Prostate gland (tissue), 2 donors: ENCODE measurements at regions not wholly inside any gene's neighbourhood (a gene's known extent, or its start where the extent isn't known, plus 50 kb on each side); places are given as distances from the start of the nearest gene placed in this dataset.
"Not testable (repeated sequence)": the region's sequence is repeated elsewhere in the genome, so short reads cannot be mapped to it uniquely, and the experiment has no call there.

ENCODE experiments used
- DNase-seq: peaks from one replicate; pipeline ENCODE4 v3.0.0-alpha.2; 2019; ENCODE audit warnings: low spot score
- H3K27ac ChIP-seq, 2 donors: fragments of 200-600 bp; sonication (generic); 2 replicates each; pipeline ENCODE4 v1.5.1; 2017 to 2019
- H3K27me3 ChIP-seq: fragments of 200-600 bp; sonication (generic); replicated peaks from 2 replicates; pipeline ENCODE4 v1.5.1; 2019; ENCODE audit not compliant: insufficient read depth
- H3K36me3 ChIP-seq, 2 donors: fragments of 200-600 bp; sonication (generic); 1 replicate in 1 of 2; 2 replicates in 1 of 2; pipeline versions ENCODE4 v1.5.1 to v1.8.1; 2017 to 2019
- H3K4me1 ChIP-seq: fragments of 200-600 bp; sonication (generic); replicated peaks from 2 replicates; pipeline ENCODE4 v1.5.1; 2019
- H3K4me3 ChIP-seq, 2 donors: fragments of 200-600 bp; sonication (generic); 2 replicates each; pipeline ENCODE4 v1.5.1; 2017 to 2019
- H3K9me3 ChIP-seq: fragments of 200-600 bp; sonication (generic); 2 replicates; pipeline ENCODE4 v1.5.1; 2017
- POLR2A ChIP-seq: fragments of 450-650 bp; IDR thresholded peaks from one replicate; pipeline ENCODE4 v1.6.1; 2016; ENCODE audit warnings: antibody characterized with exemption, mild to moderate bottlenecking
- POLR2AphosphoS5 ChIP-seq: sonication (generic); formaldehyde crosslinking; IDR thresholded peaks from one replicate; pipeline ENCODE4 v1.6.1; 2017; ENCODE audit warnings: antibody characterized with exemption
- WGBS: methylation state at CpG from one replicate; pipeline ENCODE4 v1.1.5; 2018; 5-methylcytosine and 5-hydroxymethylcytosine counted together
- intact Hi-C: fragments of 100-400 bp; cut with DNase I; formaldehyde crosslinking; loops from one replicate; pipeline ENCODE4 v1.14.2; 2022
- TF ChIP-seq, protein P1 (sequence below), 4 experiments: fragments of 200-600 bp in 2 of 4; fragments of 450-650 bp in 2 of 4; sonication (generic) in 2 of 4; IDR thresholded peaks; 1 replicate in 3 of 4; 2 replicates in 1 of 4; pipeline ENCODE4 v1.5.1; 2016 to 2019; ENCODE audit warnings: antibody characterized with exemption in 4 of 4, mild to moderate bottlenecking in 2 of 4, moderate library complexity in 2 of 4

DNA sequence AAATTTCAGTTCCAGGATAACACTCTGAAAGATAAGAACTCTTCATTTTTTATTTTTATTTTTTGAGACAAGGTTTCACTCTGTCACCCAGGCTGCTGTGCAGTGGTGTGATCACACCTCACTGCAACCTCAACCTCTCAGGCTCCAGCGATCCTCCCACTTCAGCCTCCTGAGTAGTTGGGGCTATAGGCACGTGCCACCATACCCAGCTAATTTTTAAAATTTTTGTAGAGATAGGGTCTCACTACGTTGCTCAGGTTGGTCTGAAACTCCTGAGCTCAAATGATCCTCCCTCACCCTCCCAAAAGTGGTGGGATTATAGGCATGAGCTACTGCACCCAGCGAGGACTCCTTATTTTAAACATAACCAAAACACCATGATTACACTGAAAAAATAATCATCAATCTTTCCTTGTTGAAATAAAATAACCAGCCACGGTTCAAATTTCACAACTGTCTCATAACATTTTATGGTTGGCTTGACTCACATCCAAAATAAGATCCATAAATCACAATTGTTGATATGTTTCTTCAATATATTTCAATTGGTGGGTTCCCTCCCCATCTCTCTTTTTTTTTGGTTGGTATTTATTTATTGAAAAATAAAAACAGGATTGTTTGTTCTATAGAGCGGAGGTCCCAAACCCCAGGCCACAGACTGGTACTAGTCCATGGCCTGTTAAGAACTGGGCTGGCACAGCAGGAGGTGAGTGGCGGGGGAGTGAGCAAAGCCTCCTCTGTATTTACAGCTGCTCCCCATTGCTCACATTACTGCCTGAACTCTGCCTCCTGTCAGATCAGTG, 60.1 kb upstream of the FAM171A1 start:
- TF ChIP-seq, protein P1, sequence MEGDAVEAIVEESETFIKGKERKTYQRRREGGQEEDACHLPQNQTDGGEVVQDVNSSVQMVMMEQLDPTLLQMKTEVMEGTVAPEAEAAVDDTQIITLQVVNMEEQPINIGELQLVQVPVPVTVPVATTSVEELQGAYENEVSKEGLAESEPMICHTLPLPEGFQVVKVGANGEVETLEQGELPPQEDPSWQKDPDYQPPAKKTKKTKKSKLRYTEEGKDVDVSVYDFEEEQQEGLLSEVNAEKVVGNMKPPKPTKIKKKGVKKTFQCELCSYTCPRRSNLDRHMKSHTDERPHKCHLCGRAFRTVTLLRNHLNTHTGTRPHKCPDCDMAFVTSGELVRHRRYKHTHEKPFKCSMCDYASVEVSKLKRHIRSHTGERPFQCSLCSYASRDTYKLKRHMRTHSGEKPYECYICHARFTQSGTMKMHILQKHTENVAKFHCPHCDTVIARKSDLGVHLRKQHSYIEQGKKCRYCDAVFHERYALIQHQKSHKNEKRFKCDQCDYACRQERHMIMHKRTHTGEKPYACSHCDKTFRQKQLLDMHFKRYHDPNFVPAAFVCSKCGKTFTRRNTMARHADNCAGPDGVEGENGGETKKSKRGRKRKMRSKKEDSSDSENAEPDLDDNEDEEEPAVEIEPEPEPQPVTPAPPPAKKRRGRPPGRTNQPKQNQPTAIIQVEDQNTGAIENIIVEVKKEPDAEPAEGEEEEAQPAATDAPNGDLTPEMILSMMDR (IDR thresholded peaks at IDR 0.05), result no peak
- TF ChIP-seq POLR2AphosphoS5 (no peak), POLR2A (no peak)
- Histone ChIP-seq H3K36me3 (no peaks in the 10 kb centered on the region), H3K9me3 (no peaks in the 10 kb centered on the region), H3K27me3 (no peaks in the 10 kb centered on the region), H3K4me1 (no peaks in the 10 kb centered on the region), H3K27ac (no peak overlapping the region), H3K4me3 (no peak overlapping the region)
- 68% methylated on average over 7 of the region's 7 CpGs for WGBS
- intact Hi-C loops, result loop anchor here (2.0 to 10.0 kb wide), 2 partner anchors 154 to 394 kb away; no protein-coding TSS in a partner anchor
- no peak for DNase-seq

DNA sequence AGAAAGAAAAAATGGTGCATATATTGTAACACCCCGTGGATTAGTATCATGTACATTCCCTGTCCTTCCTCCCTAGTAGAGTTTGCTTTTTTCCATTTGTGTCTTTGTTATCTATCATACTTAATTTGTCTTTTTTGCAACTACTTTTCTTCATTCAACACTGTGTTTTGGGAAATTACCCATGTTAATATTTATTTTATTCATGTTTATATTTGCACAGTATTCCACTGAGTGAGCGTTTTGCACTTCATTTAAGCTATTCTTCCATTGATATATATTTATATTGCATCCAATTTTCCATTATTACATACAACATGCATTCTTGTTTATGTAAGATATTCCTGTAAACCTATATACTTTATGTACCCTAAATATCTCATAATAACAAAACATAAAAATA, 57.6 kb upstream of the FAM171A1 start:
- H3K36me3 ChIP-seq, result no peaks in the 10 kb centered on the region
- H3K9me3 ChIP-seq, result no peaks in the 10 kb centered on the region
- no peak for DNase-seq
- no peak overlapping the region for H3K4me3 ChIP-seq
- WGBS, result 62% methylated on average over 2 of the region's 2 CpGs
- no peaks in the 10 kb centered on the region for H3K27me3 ChIP-seq
- H3K4me1 ChIP-seq, result no peaks in the 10 kb centered on the region
- no peak overlapping the region for H3K27ac ChIP-seq
- intact Hi-C loops, result no loop called here
- TF ChIP-seq, protein P1 (IDR thresholded peaks at IDR 0.05), result no peak
- TF ChIP-seq POLR2A (no peak), POLR2AphosphoS5 (no peak)

DNA sequence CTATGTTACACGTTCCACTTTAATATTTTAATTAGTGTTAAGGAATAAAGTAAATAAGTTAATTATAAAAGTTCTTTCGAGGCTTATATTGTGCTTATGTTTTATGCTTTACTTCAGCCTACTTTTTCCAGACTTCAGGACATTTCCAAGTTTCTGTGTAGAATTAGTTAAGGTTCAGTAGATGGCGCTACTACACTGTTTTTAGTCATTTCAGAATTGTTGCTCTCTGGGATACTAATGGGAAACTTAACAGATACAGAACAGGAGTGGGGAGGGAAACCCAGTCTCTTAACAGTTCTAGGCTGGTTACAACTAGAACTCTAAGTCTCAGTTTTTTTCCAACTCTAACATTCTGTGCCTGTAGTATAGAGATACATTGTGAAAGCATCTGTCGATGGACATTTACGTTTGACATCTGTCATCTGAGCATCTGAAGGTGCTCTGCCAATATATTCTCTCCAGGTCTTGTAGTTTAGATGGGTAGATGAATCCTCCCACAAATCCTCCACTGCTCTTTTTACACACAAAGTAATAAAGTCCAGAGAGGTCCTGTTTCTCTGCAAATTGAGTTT, 56.8 kb upstream of the FAM171A1 start:
- no peak overlapping the region for H3K4me3 ChIP-seq
- H3K36me3 ChIP-seq, result no peaks in the 10 kb centered on the region
- no peaks in the 10 kb centered on the region for H3K27me3 ChIP-seq
- DNase-seq, result no peak
- no peak overlapping the region for H3K27ac ChIP-seq
- WGBS, result 22% methylated on average over 5 of the region's 5 CpGs
- no peaks in the 10 kb centered on the region for H3K4me1 ChIP-seq
- no peaks in the 10 kb centered on the region for H3K9me3 ChIP-seq
- intact Hi-C loops, result no loop called here
- TF ChIP-seq POLR2A (no peak), POLR2AphosphoS5 (no peak)
- TF ChIP-seq, protein P1 (IDR thresholded peaks at IDR 0.05), result peak; percentile 12 to 57 (median 44)

DNA sequence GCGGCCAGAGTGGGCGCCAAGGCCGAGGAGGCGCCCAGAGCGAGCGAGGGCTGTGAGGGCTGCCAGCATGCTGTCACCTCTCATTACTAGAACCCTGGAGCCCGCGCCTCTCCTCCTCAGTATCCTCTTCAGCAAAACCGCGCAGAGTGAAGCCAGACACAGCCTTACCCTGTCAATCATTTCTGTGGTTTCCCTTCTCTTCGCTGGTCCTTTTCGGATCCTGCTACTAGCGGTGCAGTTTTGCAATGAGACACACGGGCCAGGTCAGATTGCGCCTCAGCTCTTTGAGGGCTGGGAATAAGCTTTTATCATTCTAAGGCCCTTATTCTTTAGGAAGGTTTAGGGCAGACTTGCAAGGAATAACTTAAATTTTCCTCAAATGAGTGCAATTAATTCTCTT, 55.5 kb upstream of the FAM171A1 start:
- intact Hi-C loops, result no loop called here
- Histone ChIP-seq H3K4me3 (no peak overlapping the region), H3K4me1 (no peaks in the 10 kb centered on the region), H3K27ac (no peak overlapping the region), H3K27me3 (no peaks in the 10 kb centered on the region), H3K9me3 (no peaks in the 10 kb centered on the region), H3K36me3 (no peaks in the 10 kb centered on the region)
- DNase-seq, result no peak
- 92% methylated on average over 13 of the region's 15 CpGs for WGBS
- TF ChIP-seq, protein P1 (IDR thresholded peaks at IDR 0.05), result no peak
- TF ChIP-seq POLR2A (no peak), POLR2AphosphoS5 (no peak)

DNA sequence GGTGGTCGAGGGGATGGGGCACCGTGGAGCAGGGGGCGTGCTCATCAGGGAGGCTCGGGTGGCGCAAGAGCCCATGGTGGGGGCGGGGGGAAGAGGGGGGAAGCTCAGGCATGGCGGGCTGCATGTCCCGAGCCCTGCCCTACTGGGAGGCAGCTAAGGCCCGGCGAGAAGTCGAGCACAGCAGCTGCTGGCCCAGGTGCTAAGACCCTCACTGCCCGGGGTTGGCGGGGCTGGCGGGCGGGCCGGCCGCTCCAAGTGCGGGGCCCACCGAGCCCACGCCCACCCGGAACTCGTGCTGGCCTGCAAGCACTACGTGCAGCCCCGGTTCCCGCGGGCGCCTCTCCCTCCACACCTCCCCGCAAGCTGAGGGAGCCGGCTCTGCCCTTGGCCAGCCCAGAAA, 55.0 kb upstream of the FAM171A1 start:
- Histone ChIP-seq H3K27me3 (no peaks in the 10 kb centered on the region), H3K4me3 (no peak overlapping the region), H3K4me1 (no peaks in the 10 kb centered on the region), H3K36me3 (no peaks in the 10 kb centered on the region), H3K27ac (no peak overlapping the region), H3K9me3 (no peaks in the 10 kb centered on the region)
- intact Hi-C loops, result no loop called here
- 87% methylated on average over 20 of the region's 29 CpGs for WGBS
- TF ChIP-seq, protein P1 (IDR thresholded peaks at IDR 0.05), result no peak
- no peak for TF ChIP-seq POLR2AphosphoS5
- TF ChIP-seq POLR2A, result no peak
- DNase-seq, result no peak

DNA sequence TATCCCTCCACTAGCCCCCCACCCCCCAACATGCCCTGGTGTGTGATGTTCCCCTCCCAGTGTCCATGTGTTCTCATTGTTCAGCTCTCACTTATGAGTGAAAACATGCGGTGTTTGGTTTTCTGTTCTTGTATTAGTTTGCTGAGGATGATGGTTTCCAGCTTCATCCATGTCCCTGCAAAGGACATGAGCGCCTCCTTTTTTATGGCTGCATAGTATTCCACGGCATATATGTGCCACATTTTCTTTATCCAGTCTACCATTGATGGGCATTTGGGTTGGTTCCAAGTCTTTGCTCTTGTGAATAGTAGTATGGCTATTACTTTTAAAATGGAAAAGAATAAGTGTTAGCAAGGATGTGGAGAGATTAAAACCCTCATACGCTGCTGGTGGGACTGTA, 50.8 kb upstream of the FAM171A1 start:
- WGBS, result 98% methylated on average over 4 of the region's 4 CpGs
- H3K27me3 ChIP-seq, H3K4me3 ChIP-seq, DNase-seq, H3K4me1 ChIP-seq, H3K27ac ChIP-seq, H3K9me3 ChIP-seq, intact Hi-C loops, H3K36me3 ChIP-seq: not testable (repeated sequence)
